Head of caudate nucleus (tissue), 42 donors: ENCODE measurements at regions not wholly inside any gene's neighbourhood (a gene's known extent, or its start where the extent isn't known, plus 50 kb on each side); places are given as distances from the start of the nearest gene placed in this dataset.

ENCODE experiments used
- DNase-seq, 42 donors: peaks; one replicate each; pipeline versions ENCODE4 v3.0.0 to v3.0.0-alpha.2; 2020 to 2021; ENCODE audit warnings: mixed read lengths in 7 of 42
- intact Hi-C: fragments of 100-400 bp; cut with DNase I; formaldehyde crosslinking; loops from one replicate; pipeline ENCODE4 v1.15.0; 2022

DNA sequence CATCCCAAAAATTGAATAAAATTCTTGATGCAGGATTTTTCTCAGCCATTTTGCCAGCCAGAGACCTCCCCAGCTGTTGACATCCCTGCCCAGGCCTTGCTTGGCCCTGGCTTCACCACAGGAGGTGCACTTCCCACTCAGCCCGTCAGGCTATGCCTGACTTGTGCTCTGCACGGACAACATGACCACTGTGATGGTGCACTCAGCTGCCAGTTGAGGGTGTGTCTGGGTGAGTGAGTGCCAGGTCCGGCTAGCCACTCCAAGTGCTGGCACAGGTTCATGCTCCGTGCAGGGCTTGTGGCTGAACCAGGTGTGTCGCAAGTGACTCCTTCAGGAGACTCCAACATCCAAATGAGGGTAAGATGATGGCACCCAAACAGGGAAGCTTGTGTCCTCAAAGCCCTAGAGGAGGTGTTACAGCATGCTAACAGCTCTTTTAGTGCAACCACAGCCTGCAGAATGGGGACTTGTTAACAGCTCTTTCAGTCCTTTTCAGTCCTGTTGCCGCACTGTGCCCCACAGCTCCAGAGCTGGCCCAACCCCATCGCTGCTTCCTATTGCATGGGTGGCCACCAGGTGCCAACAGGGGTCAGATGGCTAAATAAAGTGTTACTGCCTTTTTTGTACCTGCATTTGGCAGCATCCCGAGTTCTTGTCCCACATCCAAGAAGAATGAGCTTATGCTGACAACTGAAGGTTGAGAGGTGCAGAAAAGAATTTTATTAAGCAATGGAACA is 380.7 kb downstream of the SLITRK5 start:
- DNase-seq, result no peak
- intact Hi-C loops, result no loop called here

DNA sequence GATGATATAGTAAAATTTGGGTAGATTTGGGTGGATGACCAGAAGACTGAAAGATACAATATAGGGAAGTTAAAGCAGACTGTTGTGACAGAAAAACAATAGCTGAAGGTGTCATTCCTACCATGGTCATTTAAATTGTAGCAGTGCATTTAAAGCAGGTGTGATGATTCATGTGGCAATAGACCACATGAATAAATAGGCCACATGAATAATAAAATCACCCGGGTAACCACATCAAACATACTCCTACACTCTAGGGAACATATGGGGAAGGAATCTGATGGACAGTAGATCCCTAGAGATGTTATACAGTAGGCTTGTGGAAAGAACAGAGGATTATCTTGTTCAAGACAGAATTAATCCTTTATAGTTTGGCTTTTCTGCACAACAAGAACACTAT is 392.6 kb downstream of the SLITRK5 start:
- intact Hi-C loops, result no loop called here
- DNase-seq, result no peak

- no peak for DNase-seq
- intact Hi-C loops, result no loop called here
Observed at GRCh38 chr13:88066847-88067246, 395.7 kb downstream of the SLITRK5 start.

- DNase-seq, result no peak
- intact Hi-C loops, result no loop called here
Observed at GRCh38 chr13:88068316-88068715, 397.1 kb downstream of the SLITRK5 start.

DNA sequence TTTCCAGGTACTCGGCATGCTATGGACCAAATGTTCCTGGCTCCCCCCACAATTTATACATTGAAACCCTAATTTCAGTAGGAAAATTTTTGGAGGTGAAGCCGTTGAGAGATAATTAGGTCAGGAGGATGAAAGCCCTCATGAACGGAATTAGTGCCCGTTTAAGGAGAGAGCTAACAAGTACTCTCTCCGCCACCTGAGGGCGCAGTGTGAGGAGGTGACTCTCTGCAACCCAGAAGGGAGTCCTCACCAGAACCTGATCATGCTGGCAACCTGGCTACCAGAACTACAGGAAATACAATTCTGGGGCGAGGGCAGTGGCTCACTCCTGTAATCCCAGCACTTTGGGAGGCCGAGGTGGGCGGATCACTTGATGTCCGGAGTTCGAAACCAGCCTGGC is 397.8 kb downstream of the SLITRK5 start:
- intact Hi-C loops, result no loop called here
- DNase-seq, result no peak

GRCh38 chr13:88071371-88071770 is 400.2 kb downstream of the SLITRK5 start:
- DNase-seq, result no peak
- intact Hi-C loops, result no loop called here

DNA sequence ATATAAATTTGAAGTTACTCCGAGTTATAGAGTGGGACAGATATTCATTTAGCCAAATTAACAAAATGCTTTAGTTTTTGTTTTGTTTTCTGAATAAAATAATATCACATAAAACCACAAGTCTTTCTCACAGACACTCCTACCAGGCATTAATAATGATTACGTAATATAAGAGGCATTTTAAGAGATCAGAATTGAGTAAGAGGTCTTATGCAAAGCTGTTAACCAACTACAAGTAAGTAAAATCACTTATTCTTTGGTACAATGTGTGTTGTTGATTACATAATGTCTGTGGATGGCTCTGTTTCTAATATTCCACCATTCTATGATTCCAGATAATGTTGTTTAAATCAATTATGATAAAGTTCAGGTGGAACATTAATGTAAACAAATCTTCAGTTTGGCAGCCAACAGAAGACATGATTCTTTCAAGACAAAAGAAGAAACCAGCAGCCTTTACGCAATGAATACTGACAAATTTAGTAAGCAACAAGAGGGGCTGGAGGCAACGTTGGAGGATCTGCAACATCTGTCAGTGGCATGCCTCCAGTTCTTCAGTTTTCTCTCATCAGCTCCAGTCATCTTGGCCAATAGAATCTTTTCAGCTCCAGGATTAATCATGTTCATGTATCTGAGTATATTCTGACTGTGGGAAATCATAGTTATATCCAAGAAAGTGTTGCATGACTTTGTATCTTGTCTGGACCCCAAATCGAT is 403.8 kb downstream of the SLITRK5 start:
- intact Hi-C loops, result no loop called here
- no peak for DNase-seq

- DNase-seq, result no peak
- intact Hi-C loops, result no loop called here
Observed at GRCh38 chr13:88085036-88085435, 413.9 kb downstream of the SLITRK5 start.

DNA sequence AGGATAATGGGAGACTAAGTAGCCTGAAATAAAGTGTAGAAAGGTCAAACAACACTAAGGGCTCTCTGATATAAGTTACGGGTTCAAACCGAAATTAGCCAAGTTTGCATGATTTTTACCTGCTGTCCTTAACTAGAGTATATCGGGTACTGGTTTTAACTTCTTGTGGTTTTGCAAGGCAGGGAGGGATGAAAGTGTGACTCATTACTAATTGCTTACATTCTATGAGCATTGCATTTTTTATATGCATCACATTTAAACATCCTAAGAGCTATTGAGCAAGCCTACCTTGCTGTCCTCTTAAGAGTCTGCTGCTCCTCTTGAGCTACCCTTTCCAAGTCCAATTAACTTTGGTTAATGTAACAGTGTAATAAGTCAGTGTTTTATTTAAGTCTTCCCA is 415.4 kb downstream of the SLITRK5 start:
- DNase-seq, result no peak
- intact Hi-C loops, result no loop called here

DNA sequence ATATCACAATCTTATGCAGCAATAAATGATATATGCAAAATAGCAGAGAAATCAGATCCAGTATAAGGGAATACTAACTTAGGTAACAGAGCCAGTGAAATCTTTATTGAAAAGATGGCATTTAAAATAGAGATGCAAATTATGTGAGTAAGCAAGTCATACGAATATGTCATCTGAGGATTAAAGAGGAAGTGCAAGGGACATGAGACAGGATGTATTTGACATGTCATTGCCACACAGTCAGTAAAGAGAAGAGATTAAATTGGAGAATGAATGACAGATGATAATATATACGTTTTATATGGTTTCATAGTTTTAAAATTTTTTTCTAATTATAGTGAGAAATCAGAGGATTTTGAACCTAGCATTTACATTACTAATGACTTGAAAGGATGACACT is 426.4 kb downstream of the SLITRK5 start:
- DNase-seq, result no peak
- intact Hi-C loops, result no loop called here

GRCh38 chr13:88103824-88104223 is 432.7 kb downstream of the SLITRK5 start:
- DNase-seq, result no peak
- intact Hi-C loops, result no loop called here

GRCh38 chr13:88104576-88104975 is 433.4 kb downstream of the SLITRK5 start:
- DNase-seq, result no peak
- intact Hi-C loops, result no loop called here

- DNase-seq, result peak in 27 of 42 donors; percentile 3 to 67 (median 24)
- intact Hi-C loops, result no loop called here
Observed at GRCh38 chr13:88107570-88107969, 436.4 kb downstream of the SLITRK5 start.

- no peak for DNase-seq
- intact Hi-C loops, result no loop called here
Observed at GRCh38 chr13:88112526-88112925, 441.4 kb downstream of the SLITRK5 start.

GRCh38 chr13:88115976-88116375 is 444.8 kb downstream of the SLITRK5 start:
- DNase-seq, result no peak
- intact Hi-C loops, result no loop called here

DNA sequence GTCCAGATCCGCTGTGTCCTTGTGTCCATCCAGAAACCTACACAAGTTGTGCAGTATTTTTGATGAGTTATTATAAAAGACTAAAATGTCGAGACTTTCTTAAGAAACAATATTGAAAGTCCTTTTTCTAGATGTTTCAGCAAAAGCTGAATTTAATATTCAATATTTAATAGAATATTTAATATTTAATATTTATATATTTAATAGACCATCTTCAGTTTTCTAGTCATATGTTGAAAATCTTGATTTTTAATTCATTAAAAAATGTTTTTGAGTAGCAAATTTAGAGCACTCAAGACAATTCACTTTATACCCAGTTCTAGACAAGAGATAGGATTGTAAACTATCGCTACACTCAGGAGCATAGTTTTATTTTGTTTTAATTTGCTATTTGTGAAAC is 447.8 kb downstream of the SLITRK5 start:
- DNase-seq, result no peak
- intact Hi-C loops, result no loop called here

DNA sequence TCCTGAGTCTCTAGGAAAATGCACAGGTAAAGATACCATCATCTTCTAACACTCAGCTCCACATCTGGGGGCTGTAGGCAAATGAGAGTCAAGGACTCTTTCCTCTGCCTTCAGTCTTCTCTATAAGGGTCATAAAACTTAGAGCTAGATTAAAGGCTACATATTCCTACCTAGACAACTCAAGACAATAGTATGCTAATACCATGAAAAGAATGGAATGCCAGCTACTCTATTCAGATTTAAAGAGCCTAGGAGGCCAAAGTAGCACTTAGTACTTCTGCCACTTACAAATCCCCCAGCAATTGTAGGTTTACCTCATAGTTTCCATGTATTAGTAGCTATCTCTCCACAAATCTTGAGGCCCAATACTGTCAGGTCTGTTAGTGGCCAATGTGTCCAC is 453.0 kb downstream of the SLITRK5 start:
- no peak for DNase-seq
- intact Hi-C loops, result no loop called here

- DNase-seq, result no peak
- intact Hi-C loops, result no loop called here
Observed at GRCh38 chr13:88125055-88125454, 453.9 kb downstream of the SLITRK5 start.

GRCh38 chr13:88136098-88136790 is 465.1 kb downstream of the SLITRK5 start:
- intact Hi-C loops, result no loop called here
- DNase-seq, result no peak

- DNase-seq, result no peak
- intact Hi-C loops, result no loop called here
Observed at GRCh38 chr13:88142653-88143052, 471.5 kb downstream of the SLITRK5 start.
